ENCODE measurements at regions not wholly inside any gene's neighbourhood (a gene's known extent, or its start where the extent isn't known, plus 50 kb on each side); places are given as distances from the start of the nearest gene placed in this dataset.

- POLR2A ChIA-PET, result no interaction called here
- no peak for TF ChIP-seq CTCF (IDR thresholded peaks at IDR 0.05; ENCODE audit: unreplicated experiment)
- Mint-ChIP-seq H3K4me1 (ENCODE audit: insufficient read depth, unreplicated experiment) (no peaks in the 10 kb centered on the region), H3K27me3 (ENCODE audit: insufficient read depth, unreplicated experiment) (no peaks in the 10 kb centered on the region), H3K4me3 (ENCODE audit: unreplicated experiment) (no peak overlapping the region), H3K9me3 (ENCODE audit: unreplicated experiment) (peaks cover 40% of the 10 kb centered on the region), H3K36me3 (ENCODE audit: insufficient read depth, unreplicated experiment) (no peaks in the 10 kb centered on the region), H3K27ac (ENCODE audit: low read depth, unreplicated experiment) (no peak overlapping the region)
- intact Hi-C loops (cut with micrococcal nuclease), result no loop called here
- no TSS peak for BruUV-seq (replicated peaks)
- CTCF ChIA-PET, result no interaction called here
- DNase-seq (ENCODE audit: unreplicated experiment), result no peak
Measured at GRCh38 chr12:127928178-127928577, 338.8 kb upstream of the TMEM132C start.

- no TSS peak for BruUV-seq (replicated peaks)
- CTCF ChIA-PET, result no interaction called here
Measured at GRCh38 chr12:127928615-127929571, 338.1 kb upstream of the TMEM132C start.

GRCh38 chr12:127930122-127930521 is 336.8 kb upstream of the TMEM132C start:
- no peaks in the 10 kb centered on the region for H3K36me3 Mint-ChIP-seq (ENCODE audit: insufficient read depth, unreplicated experiment)
- no peaks in the 10 kb centered on the region for H3K27me3 Mint-ChIP-seq (ENCODE audit: insufficient read depth, unreplicated experiment)
- H3K4me1 Mint-ChIP-seq (ENCODE audit: insufficient read depth, unreplicated experiment), result no peaks in the 10 kb centered on the region
- peaks cover 32% of the 10 kb centered on the region for H3K9me3 Mint-ChIP-seq (ENCODE audit: unreplicated experiment)
- no peak overlapping the region for H3K27ac Mint-ChIP-seq (ENCODE audit: low read depth, unreplicated experiment)
- TF ChIP-seq CTCF (IDR thresholded peaks at IDR 0.05; ENCODE audit: unreplicated experiment), result no peak
- no peak for DNase-seq (ENCODE audit: unreplicated experiment)
- no TSS peak for BruUV-seq (replicated peaks)
- CTCF ChIA-PET, result interaction anchor here (0.6 to 0.8 kb wide), 3 partner anchors 97 to 647 kb away, joined by 3 read pairs; no protein-coding TSS in a partner anchor
- POLR2A ChIA-PET, result no interaction called here
- intact Hi-C loops (cut with micrococcal nuclease), result no loop called here
- H3K4me3 Mint-ChIP-seq (ENCODE audit: unreplicated experiment), result no peak overlapping the region

More at GRCh38 chr12:127928615-127929571, 338.1 kb upstream of the TMEM132C start:
- H3K4me3 Mint-ChIP-seq (ENCODE audit: unreplicated experiment), result no peak overlapping the region
- no peaks in the 10 kb centered on the region for H3K27me3 Mint-ChIP-seq (ENCODE audit: insufficient read depth, unreplicated experiment)
- peaks cover 40% of the 10 kb centered on the region for H3K9me3 Mint-ChIP-seq (ENCODE audit: unreplicated experiment)
- TF ChIP-seq CTCF (IDR thresholded peaks at IDR 0.05; ENCODE audit: unreplicated experiment), result no peak
- H3K27ac Mint-ChIP-seq (ENCODE audit: low read depth, unreplicated experiment), result no peak overlapping the region
- H3K36me3 Mint-ChIP-seq (ENCODE audit: insufficient read depth, unreplicated experiment), result no peaks in the 10 kb centered on the region
- intact Hi-C loops (cut with micrococcal nuclease), result no loop called here
- DNase-seq (ENCODE audit: unreplicated experiment), result no peak
- H3K4me1 Mint-ChIP-seq (ENCODE audit: insufficient read depth, unreplicated experiment), result no peaks in the 10 kb centered on the region
- POLR2A ChIA-PET, result no interaction called here

- intact Hi-C loops (cut with micrococcal nuclease), result no loop called here
Measured at GRCh38 chr12:127934409-127934808, 332.6 kb upstream of the TMEM132C start.

More at GRCh38 chr12:127934409-127934808, 332.6 kb upstream of the TMEM132C start:
- no peak overlapping the region for H3K27ac Mint-ChIP-seq (ENCODE audit: low read depth, unreplicated experiment)
- BruUV-seq (replicated peaks), result no TSS peak
- no peak for DNase-seq (ENCODE audit: unreplicated experiment)
- ChIA-PET POLR2A (no interaction called here), CTCF (no interaction called here)
- no peak overlapping the region for H3K4me3 Mint-ChIP-seq (ENCODE audit: unreplicated experiment)
- peaks cover 19% of the 10 kb centered on the region for H3K9me3 Mint-ChIP-seq (ENCODE audit: unreplicated experiment)
- TF ChIP-seq CTCF (IDR thresholded peaks at IDR 0.05; ENCODE audit: unreplicated experiment), result no peak
- no peaks in the 10 kb centered on the region for H3K4me1 Mint-ChIP-seq (ENCODE audit: insufficient read depth, unreplicated experiment)
- no peaks in the 10 kb centered on the region for H3K36me3 Mint-ChIP-seq (ENCODE audit: insufficient read depth, unreplicated experiment)
- no peaks in the 10 kb centered on the region for H3K27me3 Mint-ChIP-seq (ENCODE audit: insufficient read depth, unreplicated experiment)
